CD14-positive monocyte (primary cell): ENCODE measurements at regions not wholly inside any gene's neighbourhood (a gene's known extent, or its start where the extent isn't known, plus 50 kb on each side); places are given as distances from the start of the nearest gene placed in this dataset.

Source experiments
- DNase-seq, 3 donors: peaks; one replicate each; pipeline ENCODE4 v3.0.0-alpha.2; 2011 to 2022
- H2AFZ ChIP-seq: 2 replicates; pipeline ENCODE4 v1.6.0; 2012; ENCODE audit warnings: mild to moderate bottlenecking, low read depth, low read length, inconsistent platforms; ENCODE audit not compliant: insufficient read depth, poor library complexity, severe bottlenecking
- H3K27ac ChIP-seq, 2 donors: 1 replicate in 1 of 2; 2 replicates in 1 of 2; pipeline ENCODE4 v1.5.1; 2012 to 2013; ENCODE audit warnings: low read length in 2 of 2, control low read depth in 1 of 2, inconsistent platforms in 1 of 2, low read depth in 1 of 2, mild to moderate bottlenecking in 1 of 2
- H3K27me3 ChIP-seq, 2 donors: one replicate each; pipeline versions ENCODE4 v1.6.0 to v1.6.1; 2011 to 2013; ENCODE audit warnings: low read length in 2 of 2; ENCODE audit not compliant: control insufficient read depth in 2 of 2, insufficient read depth in 2 of 2
- H3K36me3 ChIP-seq, 2 donors: replicated peaks in 1 of 2; 1 replicate in 1 of 2; 2 replicates in 1 of 2; pipeline versions ENCODE4 v1.5.1 to v1.6.1; 2012 to 2013; ENCODE audit warnings: low read length in 2 of 2, control low read depth in 1 of 2, inconsistent platforms in 1 of 2, mild to moderate bottlenecking in 1 of 2; ENCODE audit not compliant: insufficient read depth in 2 of 2, control insufficient read depth in 1 of 2
- H3K4me1 ChIP-seq, 2 donors: 1 replicate in 1 of 2; 2 replicates in 1 of 2; pipeline versions ENCODE4 v1.5.1 to v1.6.1; 2012 to 2013; ENCODE audit warnings: low read length in 2 of 2, control low read depth in 1 of 2, inconsistent platforms in 1 of 2, mild to moderate bottlenecking in 1 of 2, moderate library complexity in 1 of 2; ENCODE audit not compliant: insufficient read depth in 2 of 2, control insufficient read depth in 1 of 2
- H3K4me2 ChIP-seq: replicated peaks from 2 replicates; pipeline ENCODE3; 2012; ENCODE audit warnings: low read length, moderate library complexity, mild to moderate bottlenecking; ENCODE audit not compliant: poor library complexity, severe bottlenecking; ENCODE audit errors: extremely low read depth
- H3K4me3 ChIP-seq, 3 experiments: fragments of 200-600 bp in 1 of 3; sonication (generic) in 1 of 3; replicated peaks in 1 of 3; 1 replicate in 2 of 3; 2 replicates in 1 of 3; pipeline ENCODE4 v1.5.1; 2011 to 2013; ENCODE audit warnings: low read length in 3 of 3, mild to moderate bottlenecking in 3 of 3, control low read depth in 2 of 3, low read depth in 2 of 3, inconsistent platforms in 1 of 3, moderate library complexity in 1 of 3
- H3K79me2 ChIP-seq: 2 replicates; pipeline ENCODE4 v1.6.0; 2012; ENCODE audit warnings: mild to moderate bottlenecking, control low read depth, inconsistent platforms, low read length, moderate library complexity; ENCODE audit not compliant: insufficient read depth
- H3K9ac ChIP-seq: 2 replicates; pipeline ENCODE4 v1.6.0; 2017; ENCODE audit warnings: low read length, mild to moderate bottlenecking; ENCODE audit not compliant: insufficient read depth, poor library complexity, severe bottlenecking
- H3K9me3 ChIP-seq, 2 donors: replicated peaks in 1 of 2; 1 replicate in 1 of 2; 2 replicates in 1 of 2; pipeline versions ENCODE4 v1.5.1 to v1.6.1; 2012 to 2013; ENCODE audit warnings: low read length in 2 of 2, control low read depth in 1 of 2; ENCODE audit not compliant: control insufficient read depth in 1 of 2, insufficient read depth in 1 of 2
- H4K20me1 ChIP-seq: 2 replicates; pipeline ENCODE4 v1.6.0; 2012; ENCODE audit warnings: mild to moderate bottlenecking, low read length, control low read depth, moderate library complexity; ENCODE audit not compliant: insufficient read depth
- H3K27ac Mint-ChIP-seq, 7 donors: one replicate each; pipeline ENCODE4 v1.8.0; 2020; ENCODE audit warnings: mild to moderate bottlenecking in 7 of 7, mixed read lengths in 7 of 7, moderate library complexity in 6 of 7, inconsistent platforms in 2 of 7
- H3K27me3 Mint-ChIP-seq, 3 donors: one replicate each; pipeline ENCODE4 v1.8.0; 2021 to 2022; ENCODE audit warnings: low read depth in 3 of 3, mild to moderate bottlenecking in 3 of 3, mixed read lengths in 3 of 3, moderate library complexity in 3 of 3, inconsistent platforms in 1 of 3
- H3K36me3 Mint-ChIP-seq, 2 donors: one replicate each; pipeline ENCODE4 v1.8.0; 2020; ENCODE audit warnings: mixed read lengths in 2 of 2, inconsistent platforms in 1 of 2, mild to moderate bottlenecking in 1 of 2
- H3K4me1 Mint-ChIP-seq: one replicate; pipeline ENCODE4 v1.8.0; 2020; ENCODE audit warnings: mild to moderate bottlenecking, mixed read lengths
- H3K4me3 Mint-ChIP-seq, 2 donors: one replicate each; pipeline ENCODE4 v1.8.0; 2020; ENCODE audit warnings: mild to moderate bottlenecking in 2 of 2, mixed read lengths in 2 of 2, moderate library complexity in 1 of 2
- H3K9me3 Mint-ChIP-seq, 7 donors: one replicate each; pipeline ENCODE4 v1.8.0; 2020 to 2022; ENCODE audit warnings: mixed read lengths in 7 of 7, mild to moderate bottlenecking in 6 of 7, moderate library complexity in 6 of 7, inconsistent platforms in 2 of 7
- WGBS: methylation state at CpG from one replicate; pipeline ENCODE4 v1.1.5; 2013; ENCODE audit warnings: missing lambda C conversion rate; ENCODE audit not compliant: insufficient coverage; 5-methylcytosine and 5-hydroxymethylcytosine counted together
- intact Hi-C, 2 donors: fragments of 100-400 bp; cut with micrococcal nuclease; formaldehyde crosslinking; loops; one replicate each; pipeline versions ENCODE4 v1.15.0 to v1.15.1; 2023
- TF ChIP-seq, protein P1 (sequence below): fragments of 200-600 bp; IDR thresholded peaks from one replicate; pipeline ENCODE4 v1.8.0; 2022; ENCODE audit warnings: antibody characterized with exemption, mild to moderate bottlenecking

- WGBS, result 80% methylated on average over 1 of the region's 6 CpGs
- Mint-ChIP-seq H3K36me3 (no peaks in the 10 kb centered on the region), H3K4me1 (no peaks in the 10 kb centered on the region), H3K27ac (no peak overlapping the region), H3K27me3 (peaks cover 0 to 8% (median 2%) of the 10 kb centered on the region in 3 donors), H3K9me3 (peaks cover 9 to 26% (median 18%) of the 10 kb centered on the region in 7 donors), H3K4me3 (no peak overlapping the region)
- H3K27ac ChIP-seq, result no peak overlapping the region
- H3K4me2 ChIP-seq, result no peak overlapping the region
- intact Hi-C loops, result no loop called here
- H3K27me3 ChIP-seq, result no peaks in the 10 kb centered on the region
- no peaks in the 10 kb centered on the region for H3K36me3 ChIP-seq
- TF ChIP-seq, protein P1, sequence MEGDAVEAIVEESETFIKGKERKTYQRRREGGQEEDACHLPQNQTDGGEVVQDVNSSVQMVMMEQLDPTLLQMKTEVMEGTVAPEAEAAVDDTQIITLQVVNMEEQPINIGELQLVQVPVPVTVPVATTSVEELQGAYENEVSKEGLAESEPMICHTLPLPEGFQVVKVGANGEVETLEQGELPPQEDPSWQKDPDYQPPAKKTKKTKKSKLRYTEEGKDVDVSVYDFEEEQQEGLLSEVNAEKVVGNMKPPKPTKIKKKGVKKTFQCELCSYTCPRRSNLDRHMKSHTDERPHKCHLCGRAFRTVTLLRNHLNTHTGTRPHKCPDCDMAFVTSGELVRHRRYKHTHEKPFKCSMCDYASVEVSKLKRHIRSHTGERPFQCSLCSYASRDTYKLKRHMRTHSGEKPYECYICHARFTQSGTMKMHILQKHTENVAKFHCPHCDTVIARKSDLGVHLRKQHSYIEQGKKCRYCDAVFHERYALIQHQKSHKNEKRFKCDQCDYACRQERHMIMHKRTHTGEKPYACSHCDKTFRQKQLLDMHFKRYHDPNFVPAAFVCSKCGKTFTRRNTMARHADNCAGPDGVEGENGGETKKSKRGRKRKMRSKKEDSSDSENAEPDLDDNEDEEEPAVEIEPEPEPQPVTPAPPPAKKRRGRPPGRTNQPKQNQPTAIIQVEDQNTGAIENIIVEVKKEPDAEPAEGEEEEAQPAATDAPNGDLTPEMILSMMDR, result no peak
- H2AFZ ChIP-seq, result no peak overlapping the region
- no peaks in the 10 kb centered on the region for H3K4me1 ChIP-seq
- no peaks in the 10 kb centered on the region for H4K20me1 ChIP-seq
- peaks cover 5 to 8% of the 10 kb centered on the region in 2 donors for H3K9me3 ChIP-seq
- no peak overlapping the region for H3K9ac ChIP-seq
- no peak overlapping the region for H3K4me3 ChIP-seq
- no peak for DNase-seq
- H3K79me2 ChIP-seq, result no peaks in the 10 kb centered on the region
Measured at GRCh38 chr7:91434836-91435235, 170.6 kb downstream of the FZD1 start.

DNA sequence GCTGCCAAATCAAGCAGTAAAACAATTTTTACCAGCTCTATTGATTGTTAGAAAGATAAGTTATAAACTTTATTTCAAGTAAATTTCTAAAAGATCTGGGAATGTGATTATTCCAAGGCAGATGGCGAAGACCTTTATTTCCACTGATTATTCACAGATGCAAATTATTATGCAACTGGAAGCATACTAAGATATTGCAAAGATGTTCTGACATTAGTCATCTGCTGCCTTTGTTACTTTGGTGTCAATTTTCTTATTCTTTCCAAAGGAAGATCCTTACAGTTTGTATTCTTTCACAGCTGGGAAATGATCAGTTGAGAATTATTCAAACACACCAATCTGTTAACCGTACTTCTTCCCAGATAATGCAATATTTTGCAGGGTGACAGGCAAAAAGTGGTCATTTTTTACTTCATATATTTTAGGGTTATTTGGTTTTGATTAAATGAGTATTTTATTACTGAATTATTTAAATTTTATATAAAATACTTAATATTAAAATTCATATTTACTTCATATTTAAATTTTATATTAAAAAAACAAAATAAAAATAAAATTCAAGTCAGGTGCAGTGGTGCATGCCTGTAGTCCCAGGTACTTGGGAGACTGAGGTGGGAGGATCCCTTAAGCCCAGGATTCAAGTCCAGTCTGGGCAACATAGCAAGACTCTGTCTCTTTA, 171.3 kb downstream of the FZD1 start:
- no peaks in the 10 kb centered on the region for H3K4me1 ChIP-seq
- peaks cover 5 to 14% of the 10 kb centered on the region in 2 donors for H3K9me3 ChIP-seq
- no peak overlapping the region for H2AFZ ChIP-seq
- Mint-ChIP-seq H3K36me3 (no peaks in the 10 kb centered on the region), H3K9me3 (peaks cover 15 to 33% (median 24%) of the 10 kb centered on the region in 7 donors), H3K27me3 (peaks cover 0 to 8% (median 2%) of the 10 kb centered on the region in 3 donors), H3K4me3 (no peak overlapping the region), H3K27ac (no peak overlapping the region), H3K4me1 (no peaks in the 10 kb centered on the region)
- no peak overlapping the region for H3K4me3 ChIP-seq
- no peak overlapping the region for H3K27ac ChIP-seq
- H3K79me2 ChIP-seq, result no peaks in the 10 kb centered on the region
- no peaks in the 10 kb centered on the region for H3K36me3 ChIP-seq
- H4K20me1 ChIP-seq, result no peaks in the 10 kb centered on the region
- TF ChIP-seq, protein P1, result no peak
- no peak overlapping the region for H3K9ac ChIP-seq
- DNase-seq, result no peak
- intact Hi-C loops, result no loop called here
- no CpG with 5 or more reads among the region's 2 CpGs for WGBS
- no peaks in the 10 kb centered on the region for H3K27me3 ChIP-seq
- H3K4me2 ChIP-seq, result no peak overlapping the region
